PC-9 (cell line): ENCODE measurements at regions not wholly inside any gene's neighbourhood (a gene's known extent, or its start where the extent isn't known, plus 50 kb on each side); places are given as distances from the start of the nearest gene placed in this dataset.

Experiments
- BruUV-seq: library from RNA; stranded (reverse); fragments of 400-500 nt; replicated peaks from 2 replicates; lab custom pipeline; 2021; lab: Mats Ljungman, UMichigan
- CTCF ChIA-PET: fragments of 300-600 bp; sonication (Branson Sonifier 250); formaldehyde crosslinking; loops from one replicate; lab custom pipeline; 2022; ENCODE audit warnings: antibody characterized with exemption; lab: Charles Lee
- POLR2A ChIA-PET: fragments of 300-600 bp; sonication (Branson Sonifier 250); formaldehyde crosslinking; loops from one replicate; lab custom pipeline; 2022; ENCODE audit warnings: antibody characterized with exemption; ENCODE audit not compliant: unreplicated experiment; lab: Charles Lee
- DNase-seq, 2 experiments: peaks; one replicate each; pipeline versions ENCODE4 v3.0.0 to v3.0.0-alpha.2; 2015 to 2022; ENCODE audit warnings: mixed read lengths in 1 of 2
- H2AFZ ChIP-seq: fragments of 200-600 bp; sonication (generic); 2 replicates; pipeline ENCODE4 v1.8.1; 2017; ENCODE audit warnings: antibody characterized with exemption
- H3F3A ChIP-seq: fragments of 200-600 bp; sonication (generic); 2 replicates; pipeline ENCODE4 v1.8.1; 2017; ENCODE audit warnings: antibody characterized with exemption, mild to moderate bottlenecking, low read depth; ENCODE audit not compliant: insufficient read depth
- H3K27ac ChIP-seq: fragments of 200-600 bp; sonication (generic); 2 replicates; pipeline ENCODE4 v1.6.1; 2016; ENCODE audit warnings: mixed run types
- H3K27me3 ChIP-seq: fragments of 200-600 bp; sonication (generic); 2 replicates; pipeline ENCODE4 v1.6.1; 2016; ENCODE audit warnings: low read depth, mixed run types; ENCODE audit not compliant: insufficient read depth
- H3K36me3 ChIP-seq: fragments of 200-600 bp; sonication (generic); 2 replicates; pipeline ENCODE4 v1.6.1; 2016; ENCODE audit warnings: low read depth, mixed run types
- H3K4me1 ChIP-seq: fragments of 200-600 bp; sonication (generic); replicated peaks from 2 replicates; pipeline ENCODE4 v1.6.1; 2016; ENCODE audit warnings: mixed run types; ENCODE audit not compliant: insufficient read depth
- H3K4me2 ChIP-seq: fragments of 200-600 bp; sonication (generic); 2 replicates; pipeline ENCODE4 v1.6.1; 2017; ENCODE audit warnings: mixed run types
- H3K4me3 ChIP-seq: fragments of 200-600 bp; sonication (generic); 2 replicates; pipeline ENCODE4 v1.6.1; 2016; ENCODE audit warnings: mixed run types
- H3K79me2 ChIP-seq: fragments of 200-600 bp; sonication (generic); 2 replicates; pipeline ENCODE4 v1.6.1; 2017; ENCODE audit warnings: low read depth, mixed run types
- H3K9me2 ChIP-seq: fragments of 200-600 bp; sonication (generic); 2 replicates; pipeline ENCODE4 v1.8.1; 2017; ENCODE audit warnings: mild to moderate bottlenecking; ENCODE audit not compliant: insufficient read depth
- H3K9me3 ChIP-seq: fragments of 200-600 bp; sonication (generic); 2 replicates; pipeline ENCODE4 v1.8.1; 2016; ENCODE audit warnings: low read depth; ENCODE audit not compliant: insufficient read depth
- H4K20me1 ChIP-seq: fragments of 200-600 bp; sonication (generic); 2 replicates; pipeline ENCODE4 v1.8.1; 2017; ENCODE audit not compliant: insufficient read depth
- CTCF ChIP-seq: fragments of 200-600 bp; sonication (generic); conservative IDR thresholded peaks from 2 replicates; pipeline ENCODE4 v1.6.1; 2017; ENCODE audit warnings: mixed run types, antibody characterized with exemption, mild to moderate bottlenecking, moderate library complexity
- EZH2 ChIP-seq: fragments of 200-600 bp; sonication (generic); IDR thresholded peaks from 2 replicates; pipeline ENCODE4 v1.8.0; 2017; ENCODE audit warnings: antibody characterized with exemption, low read depth
- intact Hi-C: fragments of 100-400 bp; cut with micrococcal nuclease; formaldehyde crosslinking; loops from one replicate; pipeline ENCODE4 v1.10.0; 2022; ENCODE audit not compliant: unreplicated experiment

GRCh38 chr4:187449702-187450101 is 545.9 kb upstream of the ZFP42 start:
- no peaks in the 10 kb centered on the region for H3F3A ChIP-seq
- H3K9me3 ChIP-seq: no peaks in the 10 kb centered on the region
- no peaks in the 10 kb centered on the region for H3K27me3 ChIP-seq
- H3K4me3 ChIP-seq: no peak overlapping the region
- no peaks in the 10 kb centered on the region for H3K4me1 ChIP-seq
- H3K36me3 ChIP-seq: no peaks in the 10 kb centered on the region
- CTCF ChIA-PET: no interaction called here
- H2AFZ ChIP-seq: no peak overlapping the region
- intact Hi-C loops: no loop called here
- TF ChIP-seq EZH2 (no peak), CTCF (no peak)
- BruUV-seq: no TSS peak
- no peak overlapping the region for H3K27ac ChIP-seq
- DNase-seq: no peak
- POLR2A ChIA-PET: no interaction called here
- H3K79me2 ChIP-seq: no peaks in the 10 kb centered on the region
- no peak overlapping the region for H3K4me2 ChIP-seq
- no peaks in the 10 kb centered on the region for H4K20me1 ChIP-seq
- H3K9me2 ChIP-seq: no peaks in the 10 kb centered on the region

GRCh38 chr4:187451776-187452175 is 543.8 kb upstream of the ZFP42 start:
- CTCF ChIA-PET: no interaction called here
- H3K4me1 ChIP-seq: no peaks in the 10 kb centered on the region

GRCh38 chr4:187460016-187460415 is 535.6 kb upstream of the ZFP42 start:
- intact Hi-C loops: no loop called here
- POLR2A ChIA-PET: no interaction called here
- Histone ChIP-seq H4K20me1 (no peaks in the 10 kb centered on the region), H3K4me1 (no peaks in the 10 kb centered on the region), H3K9me3 (no peaks in the 10 kb centered on the region), H3K36me3 (no peaks in the 10 kb centered on the region), H3K4me2 (no peak overlapping the region), H3K27me3 (no peaks in the 10 kb centered on the region), H3K9me2 (no peaks in the 10 kb centered on the region), H3K27ac (no peak overlapping the region), H3F3A (no peaks in the 10 kb centered on the region), H3K79me2 (no peaks in the 10 kb centered on the region), H3K4me3 (no peak overlapping the region), H2AFZ (no peak overlapping the region)
- no peak for DNase-seq
- CTCF ChIA-PET: interaction anchor here (0.6 kb wide), 1 partner anchor 1630 kb away, joined by 3 read pairs; no protein-coding TSS in a partner anchor
- BruUV-seq: no TSS peak
- TF ChIP-seq EZH2: no peak
- no peak for TF ChIP-seq CTCF

More at GRCh38 chr4:187451776-187452175, 543.8 kb upstream of the ZFP42 start:
- no peaks in the 10 kb centered on the region for H3K27me3 ChIP-seq
- DNase-seq: no peak
- no peaks in the 10 kb centered on the region for H3K9me2 ChIP-seq
- H3K9me3 ChIP-seq: no peaks in the 10 kb centered on the region
- no peaks in the 10 kb centered on the region for H3K79me2 ChIP-seq
- no TSS peak for BruUV-seq
- H4K20me1 ChIP-seq: no peaks in the 10 kb centered on the region
- no peak for TF ChIP-seq CTCF
- TF ChIP-seq EZH2: no peak
- H3F3A ChIP-seq: no peaks in the 10 kb centered on the region
- intact Hi-C loops: no loop called here
- H3K36me3 ChIP-seq: no peaks in the 10 kb centered on the region
- H3K4me2 ChIP-seq: no peak overlapping the region
- H3K27ac ChIP-seq: no peak overlapping the region
- no peak overlapping the region for H3K4me3 ChIP-seq
- POLR2A ChIA-PET: no interaction called here
- H2AFZ ChIP-seq: no peak overlapping the region
